ENCODE measurements at regions not wholly inside any gene's neighbourhood (a gene's known extent, or its start where the extent isn't known, plus 50 kb on each side); places are given as distances from the start of the nearest gene placed in this dataset.
A peak's percentile ranks its signal among the peaks of the same experiment; 100 is the strongest.

- TF ChIP-seq POLR2AphosphoS5 (IDR thresholded peaks at IDR 0.05) (peak in 1 of 2 donors; percentile 54), EP300 (IDR thresholded peaks at IDR 0.05) (no peak), CTCF (IDR thresholded peaks at IDR 0.05) (no peak), POLR2A (IDR thresholded peaks at IDR 0.05; ENCODE audit: low read depth) (no peak)
Observed at GRCh38 chr3:25151281-25151902, 276.7 kb upstream of the RARB start.

Measured in esophagus muscularis mucosa (tissue), 4 donors.